Neuronal stem cell (in vitro differentiated cells): ENCODE measurements at regions not wholly inside any gene's neighbourhood (a gene's known extent, or its start where the extent isn't known, plus 50 kb on each side); places are given as distances from the start of the nearest gene placed in this dataset.

Experiments
- DNase-seq: peaks from one replicate; pipeline ENCODE4 v3.0.0-alpha.2; 2013; ENCODE audit warnings: low spot score
- H2AFZ ChIP-seq: one replicate; pipeline ENCODE4 v1.6.1; 2013; ENCODE audit warnings: mild to moderate bottlenecking, low read length, inconsistent platforms
- H2AK5ac ChIP-seq: 2 replicates; pipeline ENCODE4 v1.6.1; 2013; ENCODE audit warnings: low read depth, mild to moderate bottlenecking, inconsistent platforms, low read length, moderate library complexity, mixed read lengths
- H2BK120ac ChIP-seq: 2 replicates; pipeline ENCODE4 v1.6.1; 2013; ENCODE audit warnings: low read depth, mild to moderate bottlenecking, inconsistent platforms, low read length, moderate library complexity, mixed read lengths
- H2BK12ac ChIP-seq: one replicate; pipeline ENCODE4 v1.6.1; 2013; ENCODE audit warnings: low read length, inconsistent platforms
- H2BK15ac ChIP-seq: 2 replicates; pipeline ENCODE4 v1.6.1; 2013; ENCODE audit warnings: mild to moderate bottlenecking, low read length, inconsistent platforms, mixed read lengths
- H2BK5ac ChIP-seq: one replicate; pipeline ENCODE4 v1.6.1; 2013; ENCODE audit warnings: inconsistent platforms, mild to moderate bottlenecking, low read length, moderate library complexity
- H3K14ac ChIP-seq: one replicate; pipeline ENCODE4 v1.6.1; 2013; ENCODE audit warnings: low read length, inconsistent platforms
- H3K18ac ChIP-seq: 2 replicates; pipeline ENCODE4 v1.6.1; 2013; ENCODE audit warnings: low read length, inconsistent platforms
- H3K23ac ChIP-seq: 2 replicates; pipeline ENCODE4 v1.6.1; 2013; ENCODE audit warnings: low read depth, mild to moderate bottlenecking, mixed read lengths, low read length, inconsistent platforms; ENCODE audit not compliant: poor library complexity
- H3K27ac ChIP-seq: replicated peaks from 3 replicates; pipeline ENCODE4 v1.5.1; 2013; ENCODE audit warnings: low read length, inconsistent platforms
- H3K27me3 ChIP-seq, 3 experiments: 2 replicates each; pipeline ENCODE4 v1.6.1; 2013; ENCODE audit warnings: low read length in 3 of 3, mild to moderate bottlenecking in 2 of 3, inconsistent platforms in 1 of 3, low read depth in 1 of 3, mixed read lengths in 1 of 3, moderate library complexity in 1 of 3; ENCODE audit not compliant: control insufficient read depth in 3 of 3, insufficient read depth in 3 of 3
- H3K36me3 ChIP-seq, 2 donors: replicated peaks in 1 of 2; 2 replicates each; pipeline ENCODE4 v1.6.1; 2013; ENCODE audit warnings: low read length in 2 of 2; ENCODE audit not compliant: control insufficient read depth in 2 of 2, insufficient read depth in 2 of 2
- H3K4ac ChIP-seq: 2 replicates; pipeline ENCODE4 v1.6.1; 2013; ENCODE audit warnings: inconsistent platforms, mild to moderate bottlenecking, low read length, moderate library complexity
- H3K4me1 ChIP-seq, 2 donors: 1 replicate in 1 of 2; 2 replicates in 1 of 2; pipeline ENCODE4 v1.6.1; 2013; ENCODE audit warnings: low read length in 2 of 2, low read depth in 1 of 2; ENCODE audit not compliant: control insufficient read depth in 2 of 2, insufficient read depth in 1 of 2
- H3K4me2 ChIP-seq: one replicate; pipeline ENCODE4 v1.6.1; 2013; ENCODE audit warnings: mild to moderate bottlenecking, low read length, inconsistent platforms; ENCODE audit not compliant: insufficient read depth, poor library complexity, severe bottlenecking
- H3K4me3 ChIP-seq, 2 donors: 2 replicates each; pipeline ENCODE4 v1.5.1; 2013; ENCODE audit warnings: low read length in 2 of 2, mild to moderate bottlenecking in 2 of 2, inconsistent platforms in 1 of 2, moderate library complexity in 1 of 2
- H3K79me1 ChIP-seq: one replicate; pipeline ENCODE4 v1.6.1; 2013; ENCODE audit warnings: low read depth, mild to moderate bottlenecking, inconsistent platforms, low read length, moderate library complexity
- H3K9ac ChIP-seq: one replicate; pipeline ENCODE4 v1.6.1; 2013; ENCODE audit warnings: mild to moderate bottlenecking, low read depth, low read length, inconsistent platforms; ENCODE audit not compliant: poor library complexity
- H3K9me3 ChIP-seq, 2 donors: replicated peaks in 1 of 2; 2 replicates each; pipeline versions ENCODE3 to v1.6.1; 2013; ENCODE audit warnings: low read length in 2 of 2, mild to moderate bottlenecking in 2 of 2, inconsistent platforms in 1 of 2, low read depth in 1 of 2, mixed read lengths in 1 of 2, moderate library complexity in 1 of 2; ENCODE audit not compliant: control insufficient read depth in 2 of 2, insufficient read depth in 1 of 2
- H4K8ac ChIP-seq: one replicate; pipeline ENCODE4 v1.6.1; 2013; ENCODE audit warnings: low read depth, mild to moderate bottlenecking, inconsistent platforms, low read length, moderate library complexity
- H4K91ac ChIP-seq: one replicate; pipeline ENCODE4 v1.6.1; 2013; ENCODE audit warnings: low read length, low read depth, mild to moderate bottlenecking, inconsistent platforms; ENCODE audit not compliant: poor library complexity
- WGBS, 2 donors: extraction: QIAGEN DNeasy Blood & Tissue Kit; methylation state at CpG; one replicate each; pipeline ENCODE4 v1.1.7; 2013; ENCODE audit warnings: missing lambda C conversion rate in 2 of 2, mixed read lengths in 1 of 2; ENCODE audit not compliant: insufficient read length in 2 of 2, insufficient replicate concordance in 1 of 2; ENCODE audit errors: extremely low coverage in 2 of 2; 5-methylcytosine and 5-hydroxymethylcytosine counted together

- H4K8ac ChIP-seq = no peak overlapping the region
- no peak overlapping the region for H3K9ac ChIP-seq
- WGBS, 2 donors = no CpG with 5 or more reads among the region's 5 CpGs
- no peak overlapping the region for H2AFZ ChIP-seq
- peaks cover 3% of the 10 kb centered on the region in 2 donors for H3K4me1 ChIP-seq
- H3K9me3 ChIP-seq = peaks cover 0 to 5% of the 10 kb centered on the region in 2 donors
- no peak overlapping the region for H2BK120ac ChIP-seq
- no peak overlapping the region for H4K91ac ChIP-seq
- no peak overlapping the region for H3K27ac ChIP-seq
- no peak for DNase-seq
- no peak overlapping the region for H3K23ac ChIP-seq
- H3K4ac ChIP-seq = no peak overlapping the region
- no peaks in the 10 kb centered on the region for H3K36me3 ChIP-seq
- no peak overlapping the region for H3K14ac ChIP-seq
- no peak overlapping the region for H3K4me3 ChIP-seq
- no peak overlapping the region for H3K18ac ChIP-seq
- H3K4me2 ChIP-seq = no peak overlapping the region
- H2BK12ac ChIP-seq = no peak overlapping the region
- H2BK15ac ChIP-seq = no peak overlapping the region
- no peak overlapping the region for H2AK5ac ChIP-seq
- no peak overlapping the region for H2BK5ac ChIP-seq
- no peaks in the 10 kb centered on the region for H3K79me1 ChIP-seq
- H3K27me3 ChIP-seq = peaks cover 0 to 3% (median 0%) of the 10 kb centered on the region in 3 experiments
These were observed 55.2 kb upstream of the MYEOV start for GRCh38 chr11:69238573-69239351.

GRCh38 chr11:69239641-69240040, 54.3 kb upstream of the MYEOV start:
- Histone ChIP-seq H3K23ac (no peak overlapping the region), H3K14ac (no peak overlapping the region), H3K27me3 (peaks cover 0 to 3% (median 0%) of the 10 kb centered on the region in 3 experiments), H2BK5ac (no peak overlapping the region), H2BK120ac (no peak overlapping the region), H3K9ac (no peak overlapping the region), H2BK12ac (no peak overlapping the region), H3K27ac (no peak overlapping the region), H4K91ac (no peak overlapping the region), H3K4me3 (no peak overlapping the region), H3K9me3 (peaks cover 0 to 5% of the 10 kb centered on the region in 2 donors), H3K4me2 (no peak overlapping the region), H2BK15ac (no peak overlapping the region), H3K4me1 (peaks cover 3% of the 10 kb centered on the region in 2 donors), H4K8ac (no peak overlapping the region), H2AFZ (no peak overlapping the region), H2AK5ac (no peak overlapping the region), H3K79me1 (no peaks in the 10 kb centered on the region), H3K4ac (no peak overlapping the region), H3K36me3 (no peaks in the 10 kb centered on the region), H3K18ac (peak overlapping the region; percentile 1)
- DNase-seq = no peak
- no CpG with 5 or more reads among the region's 10 CpGs for WGBS, 2 donors

- H2BK120ac ChIP-seq = no peak overlapping the region
- H3K79me1 ChIP-seq = no peaks in the 10 kb centered on the region
- H4K8ac ChIP-seq = no peak overlapping the region
- no peak overlapping the region for H2AFZ ChIP-seq
- H2AK5ac ChIP-seq = peak overlapping the region; percentile 68
- no CpG with 5 or more reads among the region's 7 CpGs for WGBS, 2 donors
- DNase-seq = no peak
- H3K18ac ChIP-seq = peak overlapping the region; percentile 27
- H4K91ac ChIP-seq = no peak overlapping the region
- no peaks in the 10 kb centered on the region for H3K36me3 ChIP-seq
- no peak overlapping the region for H3K23ac ChIP-seq
- peaks cover 1 to 5% of the 10 kb centered on the region in 2 donors for H3K9me3 ChIP-seq
- H3K4me1 ChIP-seq = peaks cover 3% of the 10 kb centered on the region in 2 donors
- H3K14ac ChIP-seq = no peak overlapping the region
- no peak overlapping the region for H3K9ac ChIP-seq
- H3K27ac ChIP-seq = no peak overlapping the region
- no peak overlapping the region for H3K4ac ChIP-seq
- H3K27me3 ChIP-seq = peaks cover 0 to 1% (median 0%) of the 10 kb centered on the region in 3 experiments
- no peak overlapping the region for H3K4me3 ChIP-seq
- H2BK12ac ChIP-seq = no peak overlapping the region
- H2BK15ac ChIP-seq = peak overlapping the region; percentile 25
- no peak overlapping the region for H2BK5ac ChIP-seq
- H3K4me2 ChIP-seq = no peak overlapping the region
These were observed 53.5 kb upstream of the MYEOV start for GRCh38 chr11:69240332-69241074.

- H4K8ac ChIP-seq = peak overlapping the region; percentile 43
- no peak overlapping the region for H2AFZ ChIP-seq
- WGBS, 2 donors = no CpG with 5 or more reads among the region's 6 CpGs
- H2BK15ac ChIP-seq = peak overlapping the region; percentile 25
- H2BK5ac ChIP-seq = no peak overlapping the region
- H2AK5ac ChIP-seq = peak overlapping the region; percentile 51
- peaks cover 3% of the 10 kb centered on the region in 2 donors for H3K4me1 ChIP-seq
- no peak for DNase-seq
- no peak overlapping the region for H3K4me3 ChIP-seq
- H3K79me1 ChIP-seq = no peaks in the 10 kb centered on the region
- H3K4ac ChIP-seq = no peak overlapping the region
- no peak overlapping the region for H3K4me2 ChIP-seq
- no peak overlapping the region for H2BK120ac ChIP-seq
- no peak overlapping the region for H3K23ac ChIP-seq
- no peaks in the 10 kb centered on the region for H3K27me3 ChIP-seq
- H3K18ac ChIP-seq = peak overlapping the region; percentile 1
- H4K91ac ChIP-seq = no peak overlapping the region
- no peak overlapping the region for H3K27ac ChIP-seq
- H3K9me3 ChIP-seq = peaks cover 1 to 5% of the 10 kb centered on the region in 2 donors
- H2BK12ac ChIP-seq = no peak overlapping the region
- peak overlapping the region; percentile 67 for H3K14ac ChIP-seq
- H3K9ac ChIP-seq = peak overlapping the region; percentile 6
- H3K36me3 ChIP-seq = no peaks in the 10 kb centered on the region
These were observed 52.7 kb upstream of the MYEOV start for GRCh38 chr11:69241075-69241740.
